Transverse colon (tissue), 4 donors: ENCODE measurements at regions not wholly inside any gene's neighbourhood (a gene's known extent, or its start where the extent isn't known, plus 50 kb on each side); places are given as distances from the start of the nearest gene placed in this dataset.

ENCODE experiments used
- DNase-seq: peaks from one replicate; pipeline ENCODE4 v3.0.0-alpha.2; 2019
- H3K27ac ChIP-seq, 4 donors: fragments of 200-600 bp; sonication (generic); 2 replicates each; pipeline ENCODE4 v1.5.1; 2016 to 2018; ENCODE audit warnings: inconsistent platforms in 4 of 4
- H3K27me3 ChIP-seq: fragments of 200-600 bp; sonication (generic); 2 replicates; pipeline ENCODE4 v1.5.1; 2017; ENCODE audit warnings: inconsistent platforms
- H3K36me3 ChIP-seq, 4 donors: fragments of 200-600 bp; sonication (generic); 2 replicates each; pipeline ENCODE4 v1.5.1; 2017 to 2019; ENCODE audit warnings: inconsistent platforms in 4 of 4
- H3K4me1 ChIP-seq, 4 donors: fragments of 200-600 bp; sonication (generic); 2 replicates each; pipeline ENCODE4 v1.5.1; 2017 to 2020; ENCODE audit warnings: inconsistent platforms in 4 of 4
- H3K4me3 ChIP-seq, 4 donors: fragments of 200-600 bp; sonication (generic); 1 replicate in 1 of 4; 2 replicates in 3 of 4; pipeline versions ENCODE4 v1.5.1 to v1.6.1; 2017 to 2019; ENCODE audit warnings: inconsistent platforms in 4 of 4
- H3K9me3 ChIP-seq, 2 donors: fragments of 200-600 bp; sonication (generic); 2 replicates each; pipeline ENCODE4 v1.5.1; 2017 to 2019; ENCODE audit warnings: inconsistent platforms in 2 of 2
- EP300 ChIP-seq: sonication (generic); formaldehyde crosslinking; IDR thresholded peaks from one replicate; pipeline ENCODE4 v1.6.1; 2017; ENCODE audit warnings: antibody characterized with exemption, low read depth
- POLR2A ChIP-seq: fragments of 450-650 bp; IDR thresholded peaks from one replicate; pipeline ENCODE4 v1.6.1; 2016; ENCODE audit warnings: antibody characterized with exemption, mild to moderate bottlenecking, moderate library complexity
- POLR2AphosphoS5 ChIP-seq, 3 donors: sonication (generic); formaldehyde crosslinking; IDR thresholded peaks; one replicate each; pipeline ENCODE4 v1.6.1; 2016; ENCODE audit warnings: antibody characterized with exemption in 3 of 3
- WGBS, 2 donors: methylation state at CpG; one replicate each; pipeline ENCODE4 v1.1.5; 2018; ENCODE audit warnings: low coverage in 1 of 2; 5-methylcytosine and 5-hydroxymethylcytosine counted together
- in situ Hi-C, 4 donors: fragments of 200-750 bp; cut with MboI; loops; one replicate each; pipeline versions ENCODE4 v1.15.0 to v1.15.1; 2017; ENCODE audit warnings: low sequenced_read_pairs in 3 of 4, low pct_ligation_motif_present in 1 of 4, low pct_unique_long_range_greater_than_20kb in 1 of 4
- intact Hi-C: fragments of 100-400 bp; cut with DNase I; formaldehyde crosslinking; loops from one replicate; pipeline ENCODE4 v1.15.1; 2023; ENCODE audit warnings: low total_unique reads
- TF ChIP-seq, protein P1 (sequence below), 5 experiments: fragments of 200-600 bp in 3 of 5; fragments of 450-650 bp in 2 of 5; sonication (generic) in 3 of 5; IDR thresholded peaks; 1 replicate in 2 of 5; 2 replicates in 3 of 5; pipeline ENCODE4 v1.5.1; 2016 to 2017; ENCODE audit warnings: antibody characterized with exemption in 5 of 5, inconsistent platforms in 3 of 5, mild to moderate bottlenecking in 2 of 5, moderate library complexity in 1 of 5

DNA sequence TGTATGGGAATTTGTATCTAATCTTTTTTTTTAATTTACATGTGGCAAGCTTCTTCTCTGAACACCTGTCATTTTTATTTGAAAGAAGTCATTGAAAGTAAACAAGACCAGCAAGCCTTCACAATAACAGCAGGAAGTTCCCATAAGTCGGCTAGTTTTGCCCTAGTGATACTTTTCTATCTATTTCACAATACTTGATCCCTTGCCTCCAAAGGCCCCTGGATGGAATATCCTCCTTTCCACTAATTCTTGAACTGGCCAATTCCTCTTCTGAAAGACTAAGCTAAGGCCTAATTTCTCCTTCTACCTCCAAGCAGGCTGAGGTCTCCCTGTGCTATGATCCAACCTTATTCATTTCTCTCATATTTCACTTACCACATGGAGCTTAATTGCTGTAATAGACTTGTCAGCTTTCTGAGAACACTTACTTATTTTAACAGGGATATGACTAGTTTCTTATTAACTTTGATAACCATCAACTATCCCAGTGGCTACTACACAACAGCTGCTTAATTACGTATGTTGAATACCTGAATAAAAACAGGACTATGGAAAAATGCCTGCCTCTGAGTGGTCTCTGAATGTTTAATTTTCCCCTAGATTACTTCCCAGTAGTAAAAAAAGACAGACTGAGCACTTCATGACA is 194.2 kb downstream of the MAD2L1 start:
- DNase-seq, result no peak
- intact Hi-C loops, result no loop called here

DNA sequence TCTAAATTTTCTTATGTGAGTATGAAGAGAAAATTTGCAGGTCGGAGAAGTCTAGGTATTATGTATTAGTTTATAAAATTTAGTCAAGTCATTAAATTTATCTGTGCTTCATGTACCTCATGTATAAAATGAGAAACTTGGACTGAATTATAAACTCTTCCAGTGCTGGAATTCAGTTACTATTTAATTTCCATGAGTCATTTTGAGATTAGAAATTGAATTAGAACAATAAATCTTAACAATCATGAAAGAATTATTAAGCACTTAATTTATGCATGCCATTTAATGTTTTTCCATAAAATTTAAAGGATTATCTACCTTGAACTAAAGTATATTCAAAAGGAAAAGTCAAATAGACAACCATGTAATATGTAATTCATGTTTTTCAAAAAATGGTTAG is 195.8 kb downstream of the MAD2L1 start:
- no peak overlapping the region for H3K4me3 ChIP-seq
- H3K27ac ChIP-seq, result no peak overlapping the region
- H3K36me3 ChIP-seq, result no peaks in the 10 kb centered on the region
- no peaks in the 10 kb centered on the region for H3K9me3 ChIP-seq
- 82 to 84% methylated on average over 1 of the region's 1 CpG for WGBS, 2 donors
- TF ChIP-seq POLR2AphosphoS5 (IDR thresholded peaks at IDR 0.05) (no peak), EP300 (no peak), POLR2A (no peak)
- TF ChIP-seq, protein P1, sequence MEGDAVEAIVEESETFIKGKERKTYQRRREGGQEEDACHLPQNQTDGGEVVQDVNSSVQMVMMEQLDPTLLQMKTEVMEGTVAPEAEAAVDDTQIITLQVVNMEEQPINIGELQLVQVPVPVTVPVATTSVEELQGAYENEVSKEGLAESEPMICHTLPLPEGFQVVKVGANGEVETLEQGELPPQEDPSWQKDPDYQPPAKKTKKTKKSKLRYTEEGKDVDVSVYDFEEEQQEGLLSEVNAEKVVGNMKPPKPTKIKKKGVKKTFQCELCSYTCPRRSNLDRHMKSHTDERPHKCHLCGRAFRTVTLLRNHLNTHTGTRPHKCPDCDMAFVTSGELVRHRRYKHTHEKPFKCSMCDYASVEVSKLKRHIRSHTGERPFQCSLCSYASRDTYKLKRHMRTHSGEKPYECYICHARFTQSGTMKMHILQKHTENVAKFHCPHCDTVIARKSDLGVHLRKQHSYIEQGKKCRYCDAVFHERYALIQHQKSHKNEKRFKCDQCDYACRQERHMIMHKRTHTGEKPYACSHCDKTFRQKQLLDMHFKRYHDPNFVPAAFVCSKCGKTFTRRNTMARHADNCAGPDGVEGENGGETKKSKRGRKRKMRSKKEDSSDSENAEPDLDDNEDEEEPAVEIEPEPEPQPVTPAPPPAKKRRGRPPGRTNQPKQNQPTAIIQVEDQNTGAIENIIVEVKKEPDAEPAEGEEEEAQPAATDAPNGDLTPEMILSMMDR (IDR thresholded peaks at IDR 0.05), result no peak
- no peaks in the 10 kb centered on the region for H3K27me3 ChIP-seq
- no peak for DNase-seq
- H3K4me1 ChIP-seq, result peaks cover 0 to 3% (median 0%) of the 10 kb centered on the region in 4 donors
- intact Hi-C loops, result no loop called here
- in situ Hi-C loops, result no loop called here

More for the DNA sequence above, 194.2 kb downstream of the MAD2L1 start:
- Histone ChIP-seq H3K4me1 (peaks cover 0 to 3% (median 0%) of the 10 kb centered on the region in 4 donors), H3K36me3 (no peaks in the 10 kb centered on the region), H3K27me3 (no peaks in the 10 kb centered on the region), H3K4me3 (no peak overlapping the region), H3K9me3 (no peaks in the 10 kb centered on the region), H3K27ac (no peak overlapping the region)
- 46 to 59% methylated on average over 2 of the region's 2 CpGs for WGBS, 2 donors
- in situ Hi-C loops, result no loop called here
- no peak for TF ChIP-seq POLR2AphosphoS5 (IDR thresholded peaks at IDR 0.05)
- TF ChIP-seq, protein P1 (IDR thresholded peaks at IDR 0.05), result no peak
- no peak for TF ChIP-seq POLR2A
- TF ChIP-seq EP300, result no peak

DNA sequence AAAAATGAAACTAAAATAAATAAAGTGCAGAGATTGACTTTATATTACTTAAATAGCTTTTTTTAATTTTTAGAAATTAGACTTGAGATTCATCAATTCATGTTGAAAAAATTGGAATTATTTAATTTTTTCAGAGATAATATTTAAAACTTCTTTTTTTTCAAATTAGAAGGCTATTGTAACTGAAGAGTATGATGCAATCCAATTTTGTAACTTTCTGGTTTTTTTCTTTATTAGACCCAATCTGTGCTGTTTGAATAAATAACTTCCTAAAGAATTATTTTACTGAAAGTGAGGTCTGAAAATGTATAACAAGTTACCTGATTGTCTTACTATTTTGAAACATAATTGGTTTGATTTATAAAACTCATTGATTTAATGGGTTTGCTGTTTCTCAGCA is 200.9 kb downstream of the MAD2L1 start:
- DNase-seq, result no peak
- Histone ChIP-seq H3K36me3 (no peaks in the 10 kb centered on the region), H3K4me3 (no peak overlapping the region), H3K9me3 (no peaks in the 10 kb centered on the region), H3K4me1 (peaks cover 0 to 9% (median 0%) of the 10 kb centered on the region in 4 donors), H3K27me3 (no peaks in the 10 kb centered on the region), H3K27ac (no peak overlapping the region)
- intact Hi-C loops, result no loop called here
- TF ChIP-seq POLR2A, result no peak
- no peak for TF ChIP-seq EP300
- no peak for TF ChIP-seq POLR2AphosphoS5 (IDR thresholded peaks at IDR 0.05)
- TF ChIP-seq, protein P1 (IDR thresholded peaks at IDR 0.05), result no peak
- in situ Hi-C loops, result no loop called here

DNA sequence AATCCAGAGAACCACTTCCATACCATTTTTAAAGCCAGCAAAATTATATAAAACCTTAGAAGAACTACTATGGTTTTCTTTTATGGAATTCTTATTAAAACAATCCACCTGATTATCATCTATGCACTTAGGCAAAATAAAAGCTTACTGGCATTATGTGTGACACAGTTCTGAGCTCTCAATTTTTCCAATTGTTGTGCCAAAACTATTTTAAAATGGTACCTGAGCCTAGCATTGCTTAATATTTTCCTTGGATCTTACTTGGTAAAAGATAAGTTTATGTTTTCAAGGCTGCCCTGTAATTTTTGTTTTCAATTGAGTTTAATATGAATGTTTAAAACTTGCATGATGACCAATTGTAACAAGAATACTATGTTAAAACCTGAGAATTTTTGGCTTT is 201.3 kb downstream of the MAD2L1 start:
- Histone ChIP-seq H3K36me3 (no peaks in the 10 kb centered on the region), H3K9me3 (no peaks in the 10 kb centered on the region), H3K4me3 (no peak overlapping the region), H3K27me3 (no peaks in the 10 kb centered on the region), H3K27ac (no peak overlapping the region), H3K4me1 (peaks cover 0 to 9% (median 0%) of the 10 kb centered on the region in 4 donors)
- intact Hi-C loops (no loop called here), in situ Hi-C loops (no loop called here)
- DNase-seq, result no peak
- TF ChIP-seq POLR2A (no peak), EP300 (no peak), POLR2AphosphoS5 (IDR thresholded peaks at IDR 0.05) (no peak)
- TF ChIP-seq, protein P1 (IDR thresholded peaks at IDR 0.05), result no peak
